SK-N-SH (cell line): ENCODE measurements at regions not wholly inside any gene's neighbourhood (a gene's known extent, or its start where the extent isn't known, plus 50 kb on each side); places are given as distances from the start of the nearest gene placed in this dataset.

ENCODE experiments used
- CTCF ChIA-PET: fragments of 300-600, 350-600 bp; formaldehyde crosslinking; extraction: SDS; loops from one replicate; lab custom pipeline; 2021; lab: Yijun Ruan, JAX
- POLR2A ChIA-PET: fragments of 350-600 bp; sonication (Branson Sonifier 250); formaldehyde crosslinking; extraction: SDS; loops from one replicate; lab custom pipeline; 2020; ENCODE audit warnings: antibody characterized with exemption, inconsistent platforms; lab: Yijun Ruan, JAX
- DNase-seq: peaks from one replicate; pipeline ENCODE4 v3.0.0; 2012
- H2AFZ ChIP-seq: fragments of 200-600 bp; sonication (generic); 2 replicates; pipeline ENCODE4 v1.8.1; 2016; ENCODE audit warnings: antibody characterized with exemption, mild to moderate bottlenecking, low read depth
- H3F3A ChIP-seq: fragments of 200-600 bp; sonication (generic); replicated peaks from 2 replicates; pipeline ENCODE3; 2016; ENCODE audit warnings: antibody characterized with exemption, mild to moderate bottlenecking; ENCODE audit not compliant: insufficient read depth
- H3K27ac ChIP-seq, 2 experiments: fragments of 200-500 bp in 1 of 2; fragments of 200-600 bp in 1 of 2; sonication (Bioruptor generic) in 1 of 2; sonication (generic), shearing (Covaris generic) in 1 of 2; 2 replicates each; pipeline versions ENCODE4 v1.5.1 to v1.6.1; 2014 to 2016; ENCODE audit warnings: low read depth in 2 of 2, inconsistent platforms in 1 of 2, low read length in 1 of 2, mild to moderate bottlenecking in 1 of 2, mixed read lengths in 1 of 2
- H3K27me3 ChIP-seq: fragments of 200-600 bp; sonication (generic), shearing (Covaris generic); 2 replicates; pipeline ENCODE4 v1.6.1; 2016; ENCODE audit warnings: mixed run types; ENCODE audit not compliant: insufficient read depth
- H3K36me3 ChIP-seq, 2 experiments: fragments of 200-500 bp in 1 of 2; fragments of 200-600 bp in 1 of 2; sonication (Bioruptor generic) in 1 of 2; sonication (generic) in 1 of 2; replicated peaks in 1 of 2; 2 replicates each; pipeline versions ENCODE3 to v1.5.1; 2014 to 2016; ENCODE audit warnings: low read length in 1 of 2, mild to moderate bottlenecking in 1 of 2; ENCODE audit not compliant: insufficient read depth in 2 of 2, control insufficient read depth in 1 of 2
- H3K4me1 ChIP-seq, 2 experiments: fragments of 200-500 bp in 1 of 2; fragments of 200-600 bp in 1 of 2; sonication (Bioruptor generic) in 1 of 2; sonication (generic), shearing (Covaris generic) in 1 of 2; 2 replicates each; pipeline versions ENCODE4 v1.5.1 to v1.6.1; 2014 to 2016; ENCODE audit warnings: low read depth in 1 of 2, low read length in 1 of 2, mixed run types in 1 of 2; ENCODE audit not compliant: insufficient read depth in 2 of 2, control insufficient read depth in 1 of 2
- H3K4me2 ChIP-seq: fragments of 200-600 bp; sonication (generic), shearing (Covaris generic); 2 replicates; pipeline ENCODE4 v1.6.1; 2017; ENCODE audit warnings: mixed run types
- H3K4me3 ChIP-seq, 2 experiments: fragments of 200-500 bp in 1 of 2; fragments of 200-600 bp in 1 of 2; sonication (Bioruptor generic) in 1 of 2; sonication (generic), shearing (Covaris generic) in 1 of 2; 2 replicates each; pipeline versions ENCODE4 v1.5.1 to v1.8.1; 2014 to 2016; ENCODE audit warnings: low read depth in 2 of 2, inconsistent platforms in 1 of 2, low read length in 1 of 2, mild to moderate bottlenecking in 1 of 2, mixed read lengths in 1 of 2, moderate library complexity in 1 of 2
- H3K79me2 ChIP-seq: fragments of 200-600 bp; sonication (generic); 2 replicates; pipeline ENCODE4 v1.8.1; 2017; ENCODE audit warnings: mild to moderate bottlenecking; ENCODE audit not compliant: insufficient read depth
- H3K9ac ChIP-seq: fragments of 200-600 bp; sonication (generic); 2 replicates; pipeline ENCODE4 v1.6.1; 2017; ENCODE audit warnings: mixed run types
- H3K9me2 ChIP-seq: fragments of 200-600 bp; sonication (generic); 2 replicates; pipeline ENCODE4 v1.6.1; 2017; ENCODE audit warnings: mixed run types
- H3K9me3 ChIP-seq: fragments of 200-600 bp; sonication (generic); 2 replicates; pipeline ENCODE4 v1.6.1; 2017; ENCODE audit warnings: mixed run types, mild to moderate bottlenecking, moderate library complexity
- H4K20me1 ChIP-seq: fragments of 200-600 bp; sonication (generic); 2 replicates; pipeline ENCODE4 v1.6.1; 2017; ENCODE audit warnings: mild to moderate bottlenecking, mixed run types; ENCODE audit not compliant: insufficient read depth
- EP300 ChIP-seq, 2 experiments: IDR thresholded peaks; 2 replicates each; pipeline versions ENCODE4 v1.4.0 to v1.6.1; 2012; ENCODE audit warnings: borderline replicate concordance in 1 of 2, low read depth in 1 of 2, low read length in 1 of 2
- EZH2phosphoT487 ChIP-seq: fragments of 200-600 bp; sonication (generic); IDR thresholded peaks from 2 replicates; pipeline ENCODE4 v1.6.1; 2017; ENCODE audit warnings: low read depth, mixed run types, mild to moderate bottlenecking, antibody characterized with exemption, moderate library complexity, borderline replicate concordance
- FOSL2 ChIP-seq: IDR thresholded peaks from 2 replicates; pipeline ENCODE4 v1.4.0; 2012; ENCODE audit warnings: low read depth, mild to moderate bottlenecking, moderate library complexity, borderline replicate concordance
- FOXM1 ChIP-seq: IDR thresholded peaks from 2 replicates; pipeline ENCODE4 v1.4.0; 2012; ENCODE audit warnings: low read depth, mild to moderate bottlenecking
- GATA2 ChIP-seq: sonication (generic); formaldehyde crosslinking; IDR thresholded peaks from 2 replicates; pipeline ENCODE4 v1.5.0; 2020; ENCODE audit warnings: mild to moderate bottlenecking, missing genetic modification reagents
- MEF2A ChIP-seq: IDR thresholded peaks from 2 replicates; pipeline ENCODE4 v1.4.0; 2012; ENCODE audit warnings: low read depth, borderline replicate concordance
- NFIC ChIP-seq: IDR thresholded peaks from 2 replicates; pipeline ENCODE4 v1.4.0; 2012; ENCODE audit warnings: borderline replicate concordance
- NRF1 ChIP-seq: IDR thresholded peaks from 2 replicates; pipeline ENCODE4 v1.6.1; 2012; ENCODE audit warnings: low read depth, mild to moderate bottlenecking, low read length
- POLR2AphosphoS5 ChIP-seq: IDR thresholded peaks from 2 replicates; pipeline ENCODE4 v1.6.1; 2012; ENCODE audit warnings: low read depth, low read length
- RFX5 ChIP-seq: IDR thresholded peaks from 2 replicates; pipeline ENCODE4 v1.6.1; 2012; ENCODE audit warnings: mild to moderate bottlenecking, improper control_type of control experiment, low read length
- SIN3A ChIP-seq: IDR thresholded peaks from 2 replicates; pipeline ENCODE4 v1.6.1; 2012; ENCODE audit warnings: low read depth, mild to moderate bottlenecking, low read length, moderate library complexity, borderline replicate concordance
- SMC3 ChIP-seq: IDR thresholded peaks from 2 replicates; pipeline ENCODE4 v1.6.1; 2012; ENCODE audit warnings: low read depth, low read length, improper control_type of control experiment
- TAF1 ChIP-seq: IDR thresholded peaks from 2 replicates; pipeline ENCODE4 v1.6.1; 2012; ENCODE audit warnings: low read depth, mild to moderate bottlenecking, low read length, moderate library complexity, borderline replicate concordance
- TCF12 ChIP-seq: IDR thresholded peaks from 2 replicates; pipeline ENCODE4 v1.4.0; 2012
- YY1 ChIP-seq: IDR thresholded peaks from 2 replicates; pipeline ENCODE4 v1.4.0; 2012; ENCODE audit warnings: low read depth, mild to moderate bottlenecking
- WGBS: methylation state at CpG from one replicate; pipeline ENCODE4 v1.1.6; 2017; ENCODE audit warnings: low lambda C conversion rate; 5-methylcytosine and 5-hydroxymethylcytosine counted together
- TF ChIP-seq, protein P1 (sequence below): fragments of 150-350 bp; IDR thresholded peaks from 2 replicates; pipeline ENCODE4 v1.6.1; 2016; ENCODE audit warnings: mild to moderate bottlenecking, low read depth, low read length
- TF ChIP-seq, protein P2 (sequence below): IDR thresholded peaks from 2 replicates; pipeline ENCODE4 v1.6.1; 2012; ENCODE audit warnings: mild to moderate bottlenecking, low read depth, low read length, moderate library complexity
- TF ChIP-seq, protein P3 (sequence below): IDR thresholded peaks from 2 replicates; pipeline ENCODE4 v1.4.0; 2012; ENCODE audit warnings: low read depth, borderline replicate concordance
- TF ChIP-seq, protein P4 (sequence below): IDR thresholded peaks from 2 replicates; pipeline ENCODE4; 2012

DNA sequence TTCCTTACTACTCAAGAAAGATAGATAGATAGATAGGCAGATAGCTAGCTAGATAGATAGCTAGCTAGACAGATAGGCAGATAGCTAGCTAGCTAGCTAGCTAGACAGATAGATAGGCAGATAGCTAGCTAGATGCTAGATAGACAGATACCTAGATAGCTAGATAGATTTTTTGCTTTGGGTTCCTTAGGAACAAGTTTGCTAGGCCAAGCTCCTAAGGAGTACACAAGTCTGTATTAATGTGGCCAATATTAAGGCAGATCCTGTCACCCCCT, 61.7 kb upstream of the VPREB1 start (continued):
- TF ChIP-seq, protein P1, sequence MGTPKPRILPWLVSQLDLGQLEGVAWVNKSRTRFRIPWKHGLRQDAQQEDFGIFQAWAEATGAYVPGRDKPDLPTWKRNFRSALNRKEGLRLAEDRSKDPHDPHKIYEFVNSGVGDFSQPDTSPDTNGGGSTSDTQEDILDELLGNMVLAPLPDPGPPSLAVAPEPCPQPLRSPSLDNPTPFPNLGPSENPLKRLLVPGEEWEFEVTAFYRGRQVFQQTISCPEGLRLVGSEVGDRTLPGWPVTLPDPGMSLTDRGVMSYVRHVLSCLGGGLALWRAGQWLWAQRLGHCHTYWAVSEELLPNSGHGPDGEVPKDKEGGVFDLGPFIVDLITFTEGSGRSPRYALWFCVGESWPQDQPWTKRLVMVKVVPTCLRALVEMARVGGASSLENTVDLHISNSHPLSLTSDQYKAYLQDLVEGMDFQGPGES: no peak
- TF ChIP-seq NRF1: no peak
- TF ChIP-seq GATA2: no peak
- TF ChIP-seq FOXM1: no peak

DNA sequence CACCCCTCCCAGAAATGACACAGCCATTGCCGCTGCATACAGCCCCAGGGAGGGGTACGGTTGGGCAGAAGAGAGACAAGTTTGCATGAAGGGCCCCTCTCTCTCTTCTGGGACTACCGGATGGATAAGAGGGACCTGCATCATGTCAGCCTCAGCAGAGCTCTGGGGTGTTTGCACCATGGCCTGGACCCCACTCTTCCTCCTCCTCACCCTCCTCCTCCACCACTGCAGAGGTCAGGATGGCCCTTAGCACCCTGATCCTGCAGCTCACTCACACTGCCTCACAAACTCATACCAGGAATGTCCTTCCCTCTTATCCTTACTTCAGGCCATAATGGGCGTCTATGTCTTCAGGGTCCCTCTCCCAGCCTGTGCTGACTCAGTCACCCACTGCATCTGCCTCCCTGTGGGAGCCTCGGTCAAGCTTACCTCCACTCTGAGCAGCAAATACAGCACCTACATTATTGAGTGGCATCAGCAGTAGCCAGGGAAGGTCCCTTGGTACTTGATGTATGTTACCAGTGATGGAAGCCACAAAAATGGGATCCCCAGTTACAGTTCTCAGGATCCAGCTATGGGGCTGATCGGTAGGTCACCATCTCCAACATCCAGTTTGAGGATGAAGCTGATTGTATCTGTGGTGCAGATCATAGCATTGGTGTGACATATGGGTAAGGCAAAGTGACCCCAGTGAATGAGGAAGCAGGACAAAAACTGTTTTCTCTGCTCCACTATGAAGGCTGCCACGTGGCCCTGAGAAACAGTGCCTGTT, 62.2 kb upstream of the VPREB1 start:
- Histone ChIP-seq H2AFZ (no peak overlapping the region), H3K9me2 (no peaks in the 10 kb centered on the region), H3K4me1 (no peaks in the 10 kb centered on the region), H3K4me2 (no peak overlapping the region), H3K9ac (no peak overlapping the region), H3F3A (no peaks in the 10 kb centered on the region), H3K9me3 (no peaks in the 10 kb centered on the region), H3K27ac (no peak overlapping the region), H3K27me3 (peaks cover 36% of the 10 kb centered on the region), H4K20me1 (no peaks in the 10 kb centered on the region), H3K36me3 (no peaks in the 10 kb centered on the region), H3K79me2 (no peaks in the 10 kb centered on the region), H3K4me3 (no peak overlapping the region)
- TF ChIP-seq NRF1 (no peak), FOSL2 (no peak), NFIC (no peak), YY1 (no peak), TAF1 (no peak), POLR2AphosphoS5 (no peak), EP300 (IDR thresholded peaks at IDR 0.05; ENCODE audit: borderline replicate concordance in 1 of 2, low read depth in 1 of 2, low read length in 1 of 2) (no peak), EZH2phosphoT487 (no peak), GATA2 (no peak), TCF12 (no peak), RFX5 (no peak), MEF2A (no peak), SMC3 (no peak), SIN3A (no peak)
- TF ChIP-seq, protein P2, sequence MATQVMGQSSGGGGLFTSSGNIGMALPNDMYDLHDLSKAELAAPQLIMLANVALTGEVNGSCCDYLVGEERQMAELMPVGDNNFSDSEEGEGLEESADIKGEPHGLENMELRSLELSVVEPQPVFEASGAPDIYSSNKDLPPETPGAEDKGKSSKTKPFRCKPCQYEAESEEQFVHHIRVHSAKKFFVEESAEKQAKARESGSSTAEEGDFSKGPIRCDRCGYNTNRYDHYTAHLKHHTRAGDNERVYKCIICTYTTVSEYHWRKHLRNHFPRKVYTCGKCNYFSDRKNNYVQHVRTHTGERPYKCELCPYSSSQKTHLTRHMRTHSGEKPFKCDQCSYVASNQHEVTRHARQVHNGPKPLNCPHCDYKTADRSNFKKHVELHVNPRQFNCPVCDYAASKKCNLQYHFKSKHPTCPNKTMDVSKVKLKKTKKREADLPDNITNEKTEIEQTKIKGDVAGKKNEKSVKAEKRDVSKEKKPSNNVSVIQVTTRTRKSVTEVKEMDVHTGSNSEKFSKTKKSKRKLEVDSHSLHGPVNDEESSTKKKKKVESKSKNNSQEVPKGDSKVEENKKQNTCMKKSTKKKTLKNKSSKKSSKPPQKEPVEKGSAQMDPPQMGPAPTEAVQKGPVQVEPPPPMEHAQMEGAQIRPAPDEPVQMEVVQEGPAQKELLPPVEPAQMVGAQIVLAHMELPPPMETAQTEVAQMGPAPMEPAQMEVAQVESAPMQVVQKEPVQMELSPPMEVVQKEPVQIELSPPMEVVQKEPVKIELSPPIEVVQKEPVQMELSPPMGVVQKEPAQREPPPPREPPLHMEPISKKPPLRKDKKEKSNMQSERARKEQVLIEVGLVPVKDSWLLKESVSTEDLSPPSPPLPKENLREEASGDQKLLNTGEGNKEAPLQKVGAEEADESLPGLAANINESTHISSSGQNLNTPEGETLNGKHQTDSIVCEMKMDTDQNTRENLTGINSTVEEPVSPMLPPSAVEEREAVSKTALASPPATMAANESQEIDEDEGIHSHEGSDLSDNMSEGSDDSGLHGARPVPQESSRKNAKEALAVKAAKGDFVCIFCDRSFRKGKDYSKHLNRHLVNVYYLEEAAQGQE: no peak
- TF ChIP-seq, protein P3, sequence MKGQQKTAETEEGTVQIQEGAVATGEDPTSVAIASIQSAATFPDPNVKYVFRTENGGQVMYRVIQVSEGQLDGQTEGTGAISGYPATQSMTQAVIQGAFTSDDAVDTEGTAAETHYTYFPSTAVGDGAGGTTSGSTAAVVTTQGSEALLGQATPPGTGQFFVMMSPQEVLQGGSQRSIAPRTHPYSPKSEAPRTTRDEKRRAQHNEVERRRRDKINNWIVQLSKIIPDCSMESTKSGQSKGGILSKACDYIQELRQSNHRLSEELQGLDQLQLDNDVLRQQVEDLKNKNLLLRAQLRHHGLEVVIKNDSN: no peak
- TF ChIP-seq, protein P4, sequence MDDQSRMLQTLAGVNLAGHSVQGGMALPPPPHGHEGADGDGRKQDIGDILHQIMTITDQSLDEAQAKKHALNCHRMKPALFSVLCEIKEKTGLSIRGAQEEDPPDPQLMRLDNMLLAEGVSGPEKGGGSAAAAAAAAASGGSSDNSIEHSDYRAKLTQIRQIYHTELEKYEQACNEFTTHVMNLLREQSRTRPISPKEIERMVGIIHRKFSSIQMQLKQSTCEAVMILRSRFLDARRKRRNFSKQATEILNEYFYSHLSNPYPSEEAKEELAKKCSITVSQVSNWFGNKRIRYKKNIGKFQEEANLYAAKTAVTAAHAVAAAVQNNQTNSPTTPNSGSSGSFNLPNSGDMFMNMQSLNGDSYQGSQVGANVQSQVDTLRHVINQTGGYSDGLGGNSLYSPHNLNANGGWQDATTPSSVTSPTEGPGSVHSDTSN: no peak
- no peak for DNase-seq
- CTCF ChIA-PET: interaction anchor here (1.4 to 5.9 kb wide), 5 partner anchors 11 to 160 kb away, joined by 3 to 40 read pairs (median 12); no protein-coding TSS in a partner anchor
- 17% methylated on average over 4 of the region's 7 CpGs for WGBS
- POLR2A ChIA-PET: no interaction called here
